ENCODE measurements at regions not wholly inside any gene's neighbourhood (a gene's known extent, or its start where the extent isn't known, plus 50 kb on each side); places are given as distances from the start of the nearest gene placed in this dataset.

- Histone ChIP-seq H3K9me3 (ENCODE audit: control insufficient read depth, insufficient read depth, low read depth, low read length) (no peaks in the 10 kb centered on the region), H3K4me3 (ENCODE audit: low read depth, low read length) (no peak overlapping the region), H3K4me1 (ENCODE audit: control insufficient read depth, insufficient read depth, low read length) (no peaks in the 10 kb centered on the region), H3K27ac (ENCODE audit: extremely low read depth, low read depth, low read length) (no peak overlapping the region), H3K36me3 (ENCODE audit: control insufficient read depth in 2 of 2, insufficient read depth in 1 of 2, low read length in 2 of 2) (no peaks in the 10 kb centered on the region)
- CTCF ChIA-PET: interaction anchor here (0.7 kb wide), 1 partner anchor 246 kb away, joined by 5 read pairs; no protein-coding TSS in a partner anchor
- POLR2A ChIA-PET: no interaction called here
- TF ChIP-seq ZNF121 (tag by site-specific recombination; IDR thresholded peaks at IDR 0.05): no peak
- no peak for TF ChIP-seq ZFP3 (tag by site-specific recombination; IDR thresholded peaks at IDR 0.05; ENCODE audit: low read depth)
- no peak for TF ChIP-seq ZNF571 (tag by site-specific recombination; IDR thresholded peaks at IDR 0.05)
- no peak for TF ChIP-seq SP2 (tag by site-specific recombination; IDR thresholded peaks at IDR 0.05)
- TF ChIP-seq ATF2 (tag by site-specific recombination; IDR thresholded peaks at IDR 0.05; ENCODE audit: low read depth): no peak
- no peak for TF ChIP-seq ZNF610 (tag by site-specific recombination; IDR thresholded peaks at IDR 0.05; ENCODE audit: borderline replicate concordance)
- TF ChIP-seq YY1 (tag by site-specific recombination; IDR thresholded peaks at IDR 0.05): no peak
- no peak for TF ChIP-seq ZSCAN23 (tag by site-specific recombination; IDR thresholded peaks at IDR 0.05)
- no peak for TF ChIP-seq ZNF677 (tag by site-specific recombination; IDR thresholded peaks at IDR 0.05)
These were observed 1367.0 kb downstream of the OTOL1 start for GRCh38 chr3:162863579-162863978.

DNA sequence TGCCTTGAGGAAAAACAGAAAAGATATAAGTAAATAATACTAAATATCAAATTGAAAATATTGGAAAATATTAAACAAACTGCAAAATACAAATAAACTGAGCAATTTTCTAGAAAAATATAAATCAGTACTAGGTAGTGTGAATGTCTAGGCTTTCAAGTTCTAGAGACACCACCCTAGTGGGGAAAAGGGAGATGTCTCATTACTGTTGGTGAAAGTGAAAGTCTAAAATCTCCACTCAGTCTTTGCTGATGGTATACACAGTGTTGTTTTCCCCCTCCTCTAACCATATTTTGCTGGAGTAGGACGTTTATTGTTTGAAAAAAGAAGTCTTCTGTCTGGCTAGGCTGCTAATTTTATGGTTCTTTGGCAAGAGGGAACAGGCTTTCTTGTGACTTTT is 1368.9 kb downstream of the OTOL1 start:
- CTCF ChIA-PET: interaction anchor here (0.6 kb wide), 1 partner anchor 186 kb away, joined by 3 read pairs; no protein-coding TSS in a partner anchor
- POLR2A ChIA-PET: no interaction called here
- TF ChIP-seq ZNF433 (tag by site-specific recombination; IDR thresholded peaks at IDR 0.05; ENCODE audit: low read depth): no peak
- no peak for TF ChIP-seq ZNF707 (tag by site-specific recombination; IDR thresholded peaks at IDR 0.05)
- no peak for TF ChIP-seq ZNF324 (tag by site-specific recombination; IDR thresholded peaks at IDR 0.05)
- TF ChIP-seq ZNF510 (tag by site-specific recombination; IDR thresholded peaks at IDR 0.05; ENCODE audit: insufficient replicate concordance): no peak
- no peak for TF ChIP-seq ZNF157 (tag by site-specific recombination; IDR thresholded peaks at IDR 0.05)
- Histone ChIP-seq H3K36me3 (ENCODE audit: control insufficient read depth in 2 of 2, insufficient read depth in 1 of 2, low read length in 2 of 2) (no peaks in the 10 kb centered on the region), H3K9me3 (ENCODE audit: control insufficient read depth, insufficient read depth, low read depth, low read length) (no peaks in the 10 kb centered on the region), H3K4me3 (ENCODE audit: low read depth, low read length) (no peak overlapping the region), H3K4me1 (ENCODE audit: control insufficient read depth, insufficient read depth, low read length) (no peaks in the 10 kb centered on the region), H3K27ac (ENCODE audit: extremely low read depth, low read depth, low read length) (no peak overlapping the region)

DNA sequence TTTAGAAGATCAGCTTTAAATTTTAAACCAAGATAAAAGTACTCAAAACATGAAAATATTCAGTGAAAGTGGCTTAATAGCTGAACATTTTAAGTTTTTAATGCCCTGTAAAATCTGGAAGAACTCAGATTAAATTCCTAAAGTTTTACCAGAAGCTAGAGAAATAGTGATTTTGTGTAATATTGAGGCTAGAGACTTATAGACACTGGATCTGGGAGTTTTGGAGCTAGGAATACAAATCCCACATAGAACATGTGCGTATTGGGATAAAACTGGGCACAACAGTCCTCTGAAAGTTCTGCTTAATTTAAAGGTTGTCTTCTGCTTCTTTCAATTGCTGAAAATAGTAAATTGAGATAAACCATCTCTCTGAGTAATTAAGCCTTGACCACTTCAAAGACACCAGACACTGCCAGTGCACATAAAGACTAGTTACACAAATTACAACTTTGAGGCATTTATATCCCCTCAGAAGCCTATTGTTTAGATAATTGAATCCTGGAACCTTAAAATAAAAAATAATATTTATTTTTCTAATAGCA is 1382.5 kb downstream of the OTOL1 start:
- CTCF ChIA-PET: no interaction called here
- POLR2A ChIA-PET: no interaction called here
- Histone ChIP-seq H3K9me3 (ENCODE audit: control insufficient read depth, insufficient read depth, low read depth, low read length) (no peaks in the 10 kb centered on the region), H3K27ac (ENCODE audit: extremely low read depth, low read depth, low read length) (no peak overlapping the region), H3K4me3 (ENCODE audit: low read depth, low read length) (no peak overlapping the region), H3K36me3 (ENCODE audit: control insufficient read depth in 2 of 2, insufficient read depth in 1 of 2, low read length in 2 of 2) (no peaks in the 10 kb centered on the region), H3K4me1 (ENCODE audit: control insufficient read depth, insufficient read depth, low read length) (no peaks in the 10 kb centered on the region)
- no peak for TF ChIP-seq ZFP69B (tag by site-specific recombination; IDR thresholded peaks at IDR 0.05)
- no peak for TF ChIP-seq ZNF549 (tag by site-specific recombination; IDR thresholded peaks at IDR 0.05)
- TF ChIP-seq ZNF580 (tag by site-specific recombination; IDR thresholded peaks at IDR 0.05): no peak
- no peak for TF ChIP-seq ZNF2 (tag by site-specific recombination; IDR thresholded peaks at IDR 0.05)
- no peak for TF ChIP-seq ZNF292 (tag by site-specific recombination; IDR thresholded peaks at IDR 0.05; ENCODE audit: borderline replicate concordance, low read depth)
- no peak for TF ChIP-seq OVOL3 (tag by site-specific recombination; IDR thresholded peaks at IDR 0.05)
